GM21619 (cell line): ENCODE measurements at regions not wholly inside any gene's neighbourhood (a gene's known extent, or its start where the extent isn't known, plus 50 kb on each side); places are given as distances from the start of the nearest gene placed in this dataset.

Experiments used
- ATAC-seq: cut with Tn5 transposase; IDR thresholded peaks from one replicate; pipeline ENCODE4 v1.9.1; 2021; ENCODE audit not compliant: unreplicated experiment

- ATAC-seq, result no peak
Measured at GRCh38 chr10:15462253-15462897, 91.3 kb upstream of the FAM171A1 start.

DNA sequence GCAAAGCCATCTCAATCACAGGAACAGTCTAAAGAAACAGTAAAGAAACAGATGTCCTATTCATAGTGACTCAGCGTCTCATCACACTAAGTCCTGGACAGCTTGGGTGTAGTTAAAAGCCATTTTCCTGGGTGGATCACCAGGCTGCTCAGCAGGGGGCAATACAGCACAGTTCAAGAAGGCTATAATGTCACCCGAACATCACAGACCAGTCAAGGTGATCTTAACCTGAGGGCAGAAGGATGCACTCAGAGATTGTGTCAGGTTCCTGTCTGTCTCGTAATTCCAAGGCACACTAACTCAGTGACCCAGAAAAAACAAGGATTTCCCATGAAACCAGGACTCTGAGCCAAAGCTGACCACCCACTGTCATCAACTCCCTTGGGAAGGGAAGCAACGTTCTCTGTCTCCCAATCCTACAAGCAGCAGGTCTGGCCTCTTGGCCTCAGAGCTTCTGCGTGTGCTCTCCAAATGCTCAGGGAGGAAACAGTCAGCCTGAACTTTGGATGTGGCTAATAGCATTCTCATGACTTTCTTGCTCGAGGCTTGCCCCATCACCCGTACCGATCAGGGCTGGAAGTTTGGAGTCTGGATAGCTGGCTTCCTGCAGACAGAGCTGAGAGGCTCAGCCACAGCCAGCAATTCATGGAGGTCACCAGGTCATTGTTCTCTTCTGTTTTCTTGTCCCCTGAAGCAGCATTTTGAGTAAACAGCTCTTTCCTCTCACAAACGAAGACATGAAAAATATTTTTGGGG, 90.4 kb upstream of the FAM171A1 start:
- ATAC-seq, result no peak

DNA sequence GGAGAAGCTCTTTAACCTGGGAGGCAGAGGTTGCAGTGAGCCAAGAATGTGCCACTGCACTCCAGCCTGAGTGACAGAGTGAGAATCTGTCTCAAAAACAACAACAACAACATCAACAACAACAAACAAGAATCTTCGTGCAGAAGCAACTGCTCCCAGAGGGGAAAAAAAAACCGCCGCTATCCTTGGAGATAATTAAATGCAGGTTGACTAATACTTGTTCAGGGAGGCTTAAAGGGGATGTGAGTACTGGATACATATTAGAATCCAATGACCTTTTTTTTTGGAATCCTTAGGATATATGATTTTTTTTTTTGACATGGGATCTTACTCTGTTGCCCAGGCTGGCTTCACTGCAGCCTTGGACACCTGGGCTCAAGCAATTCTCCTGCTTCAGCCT, 89.6 kb upstream of the FAM171A1 start:
- ATAC-seq, result no peak

GRCh38 chr10:15459218-15459617, 88.1 kb upstream of the FAM171A1 start:
- no peak for ATAC-seq

- ATAC-seq, result no peak
Measured at GRCh38 chr10:15457382-15457781, 86.3 kb upstream of the FAM171A1 start.

DNA sequence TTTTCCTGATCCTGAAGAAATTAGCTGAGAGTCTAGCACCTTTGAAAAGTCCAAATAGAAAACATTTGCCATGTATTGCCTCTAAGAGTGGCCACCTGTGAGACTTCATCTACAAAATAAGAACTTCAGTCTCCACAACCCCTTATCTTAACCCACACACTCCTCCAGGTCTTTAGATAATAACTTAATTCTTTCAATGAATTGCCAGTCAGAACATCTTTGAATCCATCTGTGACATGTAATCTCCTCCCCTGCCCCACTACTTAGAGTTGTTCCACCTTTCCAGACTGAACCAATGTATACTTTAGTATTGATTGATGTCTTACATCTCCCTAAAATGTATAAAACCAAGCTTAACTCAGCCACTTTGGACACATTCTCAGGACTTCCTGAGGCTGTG, 84.4 kb upstream of the FAM171A1 start:
- no peak for ATAC-seq

DNA sequence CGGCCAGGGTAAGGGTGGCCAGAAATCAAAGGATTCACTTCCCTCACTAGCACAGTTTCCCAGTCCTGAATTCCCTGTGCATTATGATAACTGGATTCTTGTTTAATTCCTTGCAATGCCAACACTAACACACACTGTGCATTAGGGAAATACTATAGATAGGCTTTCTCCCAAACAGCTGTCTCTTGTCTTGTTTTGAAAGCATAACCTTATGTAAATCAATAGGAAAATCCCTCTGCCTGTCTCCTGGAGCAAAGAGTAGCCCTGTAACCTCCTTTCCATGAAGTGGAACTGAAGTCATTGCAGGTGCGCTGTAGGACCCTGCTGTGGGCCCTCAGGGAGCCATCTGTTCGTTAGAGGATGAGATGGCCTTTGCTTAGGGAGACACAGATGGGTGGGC, 82.8 kb upstream of the FAM171A1 start:
- no peak for ATAC-seq

DNA sequence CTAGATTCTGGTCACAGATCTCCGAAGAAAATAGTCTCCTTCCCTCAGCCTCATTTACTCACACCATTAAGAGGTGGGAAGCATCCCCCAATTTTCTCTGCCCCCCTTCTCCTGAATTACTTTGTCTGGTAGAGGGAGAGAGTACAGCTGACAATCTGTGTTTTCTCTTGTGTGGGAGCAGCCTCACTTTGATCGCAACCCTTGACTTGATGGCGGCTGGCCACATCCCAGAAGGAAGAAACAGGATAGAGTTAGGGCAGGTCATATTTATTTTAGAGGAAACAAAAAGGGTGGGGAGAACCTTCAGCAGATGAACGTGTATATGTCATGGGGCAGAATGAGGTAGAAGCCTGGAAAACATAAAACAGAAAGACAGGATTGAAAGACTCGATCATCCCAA, 82.4 kb upstream of the FAM171A1 start:
- no peak for ATAC-seq

DNA sequence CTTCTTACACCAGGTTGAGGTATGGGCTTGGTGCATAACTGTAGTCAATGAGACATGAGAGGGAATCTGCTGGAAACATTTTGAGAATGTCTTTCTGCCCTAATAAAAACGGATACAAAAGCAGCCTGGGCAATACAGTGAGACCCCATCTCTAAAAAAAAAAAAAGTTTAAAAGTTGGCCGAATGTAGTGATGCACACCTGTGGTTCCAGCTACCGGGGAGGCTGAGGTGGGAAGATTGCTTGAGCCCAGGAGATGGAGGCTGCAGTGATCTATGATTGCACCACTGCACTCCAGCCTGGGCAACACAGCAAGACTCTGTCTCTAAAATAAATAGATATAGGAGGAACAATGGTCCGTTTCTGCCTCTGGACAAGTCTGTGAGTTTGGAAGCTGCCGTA, 81.5 kb upstream of the FAM171A1 start:
- no peak for ATAC-seq

GRCh38 chr10:15451137-15452094, 80.3 kb upstream of the FAM171A1 start:
- no peak for ATAC-seq

DNA sequence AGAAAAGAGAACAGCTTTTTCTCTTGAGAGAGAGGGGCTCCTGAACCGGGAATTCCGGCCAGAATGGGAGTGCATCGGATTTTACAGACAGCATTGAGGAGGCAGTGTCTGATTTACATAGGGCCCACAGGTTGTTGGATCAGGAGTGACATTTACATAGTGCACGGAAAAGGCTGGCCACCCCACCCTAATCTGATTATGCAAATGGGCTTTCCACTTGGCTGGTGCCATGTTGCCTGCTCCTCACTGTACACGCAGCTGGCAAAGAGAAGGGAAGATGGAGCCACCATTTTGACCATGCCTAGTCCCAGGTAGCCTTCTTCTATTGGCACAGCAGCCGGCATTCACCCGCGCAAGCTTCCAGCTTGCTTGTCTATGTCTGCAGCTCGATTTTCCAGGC, 77.5 kb upstream of the FAM171A1 start:
- ATAC-seq, result no peak

GRCh38 chr10:15445006-15445390, 73.9 kb upstream of the FAM171A1 start:
- ATAC-seq, result no peak

- ATAC-seq, result no peak
Measured at GRCh38 chr10:15444105-15445005, 73.3 kb upstream of the FAM171A1 start.

DNA sequence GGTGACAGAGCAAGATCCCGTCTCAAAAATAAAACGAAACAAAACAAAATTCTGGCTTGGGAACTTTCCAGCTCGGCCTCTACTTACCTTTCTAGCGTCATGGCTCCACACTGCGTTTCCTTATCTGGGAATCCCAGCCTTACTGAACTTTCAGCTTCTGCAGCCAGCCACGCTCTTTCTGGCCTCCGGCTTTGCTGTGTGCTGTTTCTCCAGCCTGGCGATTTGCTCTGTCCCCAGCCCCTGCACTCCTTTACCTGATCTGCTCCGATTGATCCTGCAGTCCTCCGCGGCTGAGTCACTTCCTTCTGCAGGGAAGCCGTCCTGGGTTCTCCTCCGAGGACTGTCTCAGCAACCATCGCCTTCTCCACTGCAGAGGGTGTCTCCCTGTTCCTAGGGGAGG, 71.0 kb upstream of the FAM171A1 start:
- no peak for ATAC-seq

- ATAC-seq, result no peak
Measured at GRCh38 chr10:15440204-15440711, 69.2 kb upstream of the FAM171A1 start.

DNA sequence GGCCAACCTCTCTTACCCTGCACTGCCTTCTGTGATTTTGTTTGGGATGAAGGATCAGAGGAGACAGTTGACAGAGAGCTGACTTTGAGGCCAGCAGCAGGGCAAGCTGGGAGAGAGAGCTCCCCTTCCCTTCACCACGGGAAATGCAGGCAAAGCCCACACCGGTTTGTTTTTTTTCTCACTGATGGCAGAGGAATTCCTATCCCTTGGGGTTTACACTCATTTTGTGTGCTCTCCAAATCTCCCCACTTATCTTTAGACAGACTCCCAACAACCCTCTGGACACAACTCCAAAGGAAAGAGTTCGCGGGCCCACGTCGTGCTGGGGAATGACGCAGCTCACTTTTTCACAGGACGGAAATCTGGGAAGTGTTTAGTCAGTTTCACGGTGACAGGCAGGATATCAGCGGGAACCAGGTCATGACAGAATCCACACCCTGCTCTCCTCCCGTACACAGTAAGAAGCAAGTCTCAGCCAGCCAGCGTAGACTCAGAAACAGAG, 68.3 kb upstream of the FAM171A1 start:
- ATAC-seq, result no peak

DNA sequence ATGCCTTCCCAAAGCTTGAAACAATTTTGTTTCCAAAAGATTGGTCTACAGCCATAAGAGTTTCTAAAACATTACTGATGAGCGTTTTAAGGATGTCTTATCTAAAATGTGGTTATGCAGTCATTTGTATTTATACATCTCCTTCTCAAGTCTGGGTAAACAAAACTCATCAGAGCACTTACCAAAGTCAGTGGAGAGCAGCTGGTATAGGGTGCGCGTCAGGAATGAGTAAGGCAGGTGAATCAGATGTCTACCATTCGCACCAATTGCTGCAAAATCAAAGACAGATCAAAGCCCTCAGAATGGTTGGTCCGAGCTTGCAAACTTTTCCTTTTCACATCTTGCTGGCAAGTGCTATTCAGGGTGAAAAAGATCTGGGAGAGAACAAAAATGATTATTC, 65.6 kb upstream of the FAM171A1 start:
- ATAC-seq, result no peak

- peak; percentile 71 for ATAC-seq
Measured at GRCh38 chr10:15433850-15434537, 62.9 kb upstream of the FAM171A1 start.

DNA sequence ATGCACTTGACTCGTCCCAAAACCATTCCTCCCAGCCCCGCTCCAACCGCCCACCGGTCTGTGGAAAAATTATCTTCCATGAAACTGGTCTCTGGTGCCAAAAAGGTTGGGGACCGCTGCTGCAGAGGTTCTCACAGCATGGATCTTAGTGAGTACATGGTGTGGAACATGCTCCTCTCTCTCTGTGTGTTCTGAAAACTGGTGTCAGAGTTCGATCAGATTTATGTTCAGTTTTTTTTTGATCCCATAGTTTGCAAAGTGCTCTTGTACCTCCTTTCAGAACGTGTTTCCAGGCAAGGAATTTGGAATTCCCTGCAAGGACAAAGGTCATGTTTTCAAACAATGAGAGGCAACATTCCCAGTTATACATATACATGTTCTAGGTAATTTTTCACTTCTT, 61.2 kb upstream of the FAM171A1 start:
- ATAC-seq, result no peak
